HG03108 (cell line): ENCODE measurements at regions not wholly inside any gene's neighbourhood (a gene's known extent, or its start where the extent isn't known, plus 50 kb on each side); places are given as distances from the start of the nearest gene placed in this dataset.

Experiments
- ATAC-seq: cut with Tn5 transposase; IDR thresholded peaks from one replicate; pipeline ENCODE4 v1.9.1; 2021; ENCODE audit warnings: moderate library complexity; ENCODE audit not compliant: unreplicated experiment

DNA sequence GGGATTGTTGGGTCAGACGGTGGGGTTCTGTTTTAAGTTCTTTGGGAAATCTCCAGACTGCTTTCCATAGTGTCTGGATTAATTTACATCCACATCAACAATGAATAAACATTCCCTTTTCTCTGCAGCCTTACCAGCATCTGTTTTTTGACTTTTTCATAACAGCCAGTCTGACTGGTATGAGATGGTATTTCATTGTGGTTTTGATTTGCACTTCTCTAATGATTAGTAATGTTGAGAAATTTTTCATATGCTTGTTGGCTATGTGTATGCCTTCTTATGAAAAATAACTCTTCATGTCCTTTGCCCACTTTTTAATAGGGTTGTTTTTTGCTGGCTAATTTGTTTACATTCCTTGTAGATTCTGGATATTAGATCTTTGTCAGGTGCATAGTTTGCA lies 140.8 kb upstream of the CNTN1 start:
- ATAC-seq = no peak

DNA sequence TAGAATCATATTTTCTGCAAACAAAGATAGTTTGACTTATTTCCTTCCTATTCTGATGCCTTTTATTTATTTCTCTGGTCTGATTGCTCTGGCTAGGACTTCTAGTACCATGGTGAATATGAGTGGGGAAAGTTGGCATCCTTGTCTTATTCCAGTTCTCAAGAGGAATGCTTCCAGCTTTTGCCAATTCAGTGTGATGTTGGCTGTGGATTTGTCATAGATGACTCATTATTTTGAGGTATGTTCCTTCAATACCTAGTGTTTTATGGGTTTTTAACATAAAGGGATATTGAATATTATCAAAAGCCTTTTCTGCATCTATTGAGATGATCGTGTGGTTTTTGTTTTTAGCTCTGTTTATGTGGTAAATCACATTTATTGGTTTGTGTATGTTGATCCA lies 139.4 kb upstream of the CNTN1 start:
- ATAC-seq = no peak

GRCh38 chr12:40557980-40558379 lies 134.3 kb upstream of the CNTN1 start:
- no peak for ATAC-seq

GRCh38 chr12:40559865-40560264 lies 132.4 kb upstream of the CNTN1 start:
- no peak for ATAC-seq

- ATAC-seq = no peak
Observed at GRCh38 chr12:40560848-40561247, 131.4 kb upstream of the CNTN1 start.

DNA sequence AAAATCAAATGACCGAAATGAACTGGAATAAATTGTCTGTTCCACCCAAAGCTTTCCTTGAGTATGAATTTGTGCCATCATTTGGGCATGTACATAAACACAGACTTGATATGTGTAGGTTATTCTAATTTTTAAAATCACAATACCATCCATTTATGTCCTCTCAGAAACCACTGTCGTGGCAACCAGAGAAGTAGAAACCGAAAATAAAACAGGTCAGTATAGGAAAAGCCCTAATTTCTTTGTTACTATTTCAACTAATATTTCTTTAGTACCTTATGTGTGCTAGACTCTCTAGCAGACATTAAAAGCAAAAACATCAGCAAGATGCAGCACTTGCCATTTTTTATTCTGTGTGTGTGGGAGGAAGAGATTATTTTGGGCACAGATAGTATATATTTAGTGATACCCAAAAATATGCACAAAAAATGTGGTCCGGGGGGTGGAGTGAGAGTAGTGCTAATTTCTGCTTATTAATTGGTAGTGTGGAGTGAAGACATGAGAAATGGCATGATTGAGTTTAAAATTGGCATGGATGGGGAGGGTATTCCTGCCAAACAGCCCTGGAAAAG lies 130.8 kb upstream of the CNTN1 start:
- ATAC-seq = peak; percentile 45

DNA sequence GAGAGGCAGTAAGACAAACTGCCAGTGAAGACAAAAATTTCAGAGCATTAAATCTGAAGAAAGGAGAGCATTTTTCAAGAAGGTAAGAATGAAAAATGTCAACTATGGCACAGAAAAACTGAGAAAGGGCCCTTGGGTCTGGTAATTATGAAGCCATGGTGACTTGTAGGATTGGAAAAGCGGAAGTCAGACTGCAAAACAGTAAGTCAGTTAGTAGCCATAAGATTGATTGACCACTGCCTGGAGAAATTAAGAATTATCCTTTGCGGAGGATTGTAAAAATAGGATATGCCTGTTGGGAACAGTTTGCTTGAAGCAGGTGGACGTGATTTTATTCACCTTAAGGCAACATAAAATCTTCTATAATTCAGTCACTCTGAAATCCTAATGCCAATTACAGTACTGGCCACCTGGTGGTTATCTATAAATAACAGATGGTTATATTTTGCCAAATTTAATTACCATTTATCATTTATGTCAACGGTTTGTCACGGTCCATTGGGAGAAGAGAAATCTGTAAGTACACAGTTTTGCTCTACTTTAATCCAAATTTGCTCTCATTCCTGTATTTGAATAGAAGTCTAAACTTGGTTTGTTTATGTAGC lies 127.1 kb upstream of the CNTN1 start:
- ATAC-seq = no peak

GRCh38 chr12:40566271-40566670 lies 126.0 kb upstream of the CNTN1 start:
- no peak for ATAC-seq

DNA sequence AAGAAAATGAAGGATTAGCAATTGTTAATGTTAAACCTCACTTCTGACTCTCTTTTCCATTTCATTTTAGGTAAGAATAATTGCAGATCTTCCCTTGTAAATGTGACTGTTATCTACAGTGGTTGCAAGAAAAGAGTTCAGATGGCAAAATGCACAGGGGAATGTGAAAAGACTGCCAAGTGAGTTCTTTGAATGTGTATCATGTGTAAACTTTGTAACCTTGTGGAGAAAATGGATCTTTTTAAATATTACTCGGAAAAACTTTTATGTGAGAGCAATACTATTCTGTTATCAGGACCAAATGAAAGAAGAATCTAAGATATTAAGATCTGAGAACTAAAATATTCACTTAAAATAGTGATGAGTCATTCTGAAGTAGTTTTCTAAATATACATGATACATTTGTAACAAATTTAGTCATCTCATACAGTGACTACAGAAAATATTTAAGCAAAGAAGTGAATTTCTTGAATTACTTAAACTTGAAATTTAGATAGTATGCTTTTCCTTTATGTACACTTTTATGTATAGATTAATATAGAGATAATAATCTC lies 122.5 kb upstream of the CNTN1 start:
- no peak for ATAC-seq

- ATAC-seq = no peak
Observed at GRCh38 chr12:40573024-40573423, 119.2 kb upstream of the CNTN1 start.

DNA sequence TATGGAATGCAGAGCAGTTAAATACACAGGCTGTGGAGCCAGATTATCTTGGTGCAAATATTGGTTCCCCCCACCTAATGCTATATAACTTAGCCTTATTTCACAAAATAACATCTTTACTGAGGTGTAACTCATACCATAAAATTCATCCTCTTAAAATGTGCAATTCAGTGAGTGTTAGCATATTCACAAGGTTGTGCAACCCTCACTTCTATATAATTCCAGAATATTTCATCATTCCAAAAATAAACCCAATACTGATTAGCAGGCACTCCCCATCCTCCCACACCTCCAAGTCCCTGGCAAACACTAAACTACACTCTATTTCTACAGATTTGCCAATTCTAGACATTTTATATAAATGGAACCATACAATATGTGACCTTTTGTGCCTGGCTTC lies 116.3 kb upstream of the CNTN1 start:
- ATAC-seq = no peak

GRCh38 chr12:40577834-40578233 lies 114.4 kb upstream of the CNTN1 start:
- ATAC-seq = no peak

DNA sequence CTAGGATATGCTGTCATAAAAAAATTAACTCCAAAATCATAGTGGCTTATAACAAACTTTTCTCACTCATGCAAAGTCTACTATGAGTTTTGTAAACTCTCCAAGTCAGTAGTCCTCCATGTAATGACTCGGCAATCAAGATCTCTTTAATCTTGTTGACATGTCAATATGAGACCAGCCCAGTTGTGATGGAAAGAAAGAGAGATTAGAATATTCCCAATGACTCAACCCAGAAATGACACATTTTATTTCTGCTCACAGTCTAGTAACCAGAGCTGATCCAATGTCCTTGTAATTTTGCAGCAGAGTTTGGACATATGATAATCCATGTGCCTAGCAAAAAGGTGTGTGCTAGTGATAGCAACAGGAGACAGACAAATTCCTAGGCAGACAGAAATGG lies 112.6 kb upstream of the CNTN1 start:
- ATAC-seq = no peak

DNA sequence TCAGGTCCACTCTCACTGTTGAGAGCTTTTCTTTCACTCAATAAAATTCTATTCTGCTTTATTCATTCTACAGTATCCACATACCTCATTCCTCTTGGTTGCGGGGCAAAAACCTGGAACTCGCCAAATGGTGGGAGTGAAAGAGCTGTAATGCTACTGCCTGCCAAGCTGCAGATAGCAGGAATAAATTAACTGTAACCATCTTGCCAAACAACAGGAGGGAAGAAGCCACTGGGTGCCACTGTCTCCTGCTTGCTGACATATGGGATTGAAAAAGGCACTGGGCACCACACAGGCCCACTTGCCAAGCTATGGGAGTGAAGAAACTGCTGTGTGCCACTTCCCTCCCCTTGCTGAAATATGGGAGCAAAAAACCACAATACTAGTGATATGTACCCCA lies 111.9 kb upstream of the CNTN1 start:
- ATAC-seq = no peak

DNA sequence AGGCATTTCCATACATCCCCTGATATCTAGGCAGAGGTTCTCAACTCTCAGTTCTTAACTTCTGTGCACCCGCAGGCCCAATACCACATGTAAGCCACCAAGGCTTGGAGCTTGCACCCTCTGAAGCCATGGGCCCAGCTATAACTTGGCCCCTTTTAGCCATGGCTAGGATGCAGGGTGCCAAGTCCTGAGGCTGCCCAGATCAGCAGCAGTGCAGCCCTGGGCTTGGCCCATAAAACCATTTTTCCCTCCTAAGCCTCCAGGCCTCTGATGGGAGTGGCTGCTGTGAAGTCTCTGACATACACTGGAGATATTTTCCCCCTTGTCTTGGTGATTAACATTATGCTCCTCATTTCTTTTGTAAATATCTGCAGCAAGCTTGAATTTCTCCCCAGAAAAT lies 110.3 kb upstream of the CNTN1 start:
- ATAC-seq = no peak

DNA sequence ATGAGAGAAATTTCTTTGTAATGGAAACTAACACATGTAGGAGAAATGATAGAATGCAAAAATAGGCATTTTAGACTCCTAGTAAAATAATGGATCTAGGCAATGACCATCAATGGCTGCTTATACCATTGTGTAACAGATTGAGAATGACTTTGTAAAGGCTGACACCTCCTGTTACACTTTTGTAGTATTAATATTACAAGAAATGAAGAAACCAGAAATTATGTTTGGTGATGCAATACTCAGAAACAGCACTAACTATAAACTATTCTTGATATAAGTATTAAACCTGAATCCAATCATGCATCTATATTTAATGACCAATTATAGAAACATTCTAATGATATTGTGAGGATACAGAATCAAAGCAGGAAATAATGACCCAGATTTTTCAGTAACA lies 108.5 kb upstream of the CNTN1 start:
- ATAC-seq = no peak

DNA sequence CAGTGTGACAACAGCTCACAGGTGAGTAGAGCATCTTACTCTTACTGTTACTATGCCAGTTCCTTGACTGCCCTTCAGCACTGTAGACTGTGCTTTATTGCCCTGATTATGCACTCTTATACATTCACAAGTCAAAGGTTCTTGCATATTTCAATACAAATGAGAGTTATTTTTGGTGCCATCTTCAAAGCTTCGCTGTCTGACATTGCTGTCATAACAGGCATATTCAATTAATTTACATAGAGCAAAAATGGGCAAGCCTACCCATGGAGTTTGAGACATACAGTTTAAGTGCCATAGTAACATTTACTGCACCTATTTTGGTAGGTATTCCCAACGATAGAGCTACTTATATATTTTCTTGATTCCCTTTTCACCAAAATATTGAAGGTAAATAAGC lies 107.5 kb upstream of the CNTN1 start:
- ATAC-seq = no peak

DNA sequence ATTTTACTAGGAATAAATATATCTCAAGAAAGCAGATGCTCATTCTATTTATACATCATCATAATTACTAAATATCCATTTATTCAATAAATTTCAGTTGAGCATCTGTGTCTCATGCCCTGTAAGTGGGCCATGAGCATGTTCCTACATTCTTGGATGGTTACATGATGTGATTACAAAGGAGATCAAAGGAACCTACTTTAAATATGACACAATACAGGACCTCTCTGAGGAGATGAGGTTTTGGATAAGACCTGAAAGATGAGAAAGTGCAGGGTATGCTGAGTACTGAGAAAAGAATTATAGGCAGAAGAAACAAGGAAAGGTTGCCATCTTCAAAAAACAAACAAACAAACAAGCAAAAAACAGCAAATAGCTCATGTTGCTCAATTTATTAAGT lies 105.4 kb upstream of the CNTN1 start:
- no peak for ATAC-seq

DNA sequence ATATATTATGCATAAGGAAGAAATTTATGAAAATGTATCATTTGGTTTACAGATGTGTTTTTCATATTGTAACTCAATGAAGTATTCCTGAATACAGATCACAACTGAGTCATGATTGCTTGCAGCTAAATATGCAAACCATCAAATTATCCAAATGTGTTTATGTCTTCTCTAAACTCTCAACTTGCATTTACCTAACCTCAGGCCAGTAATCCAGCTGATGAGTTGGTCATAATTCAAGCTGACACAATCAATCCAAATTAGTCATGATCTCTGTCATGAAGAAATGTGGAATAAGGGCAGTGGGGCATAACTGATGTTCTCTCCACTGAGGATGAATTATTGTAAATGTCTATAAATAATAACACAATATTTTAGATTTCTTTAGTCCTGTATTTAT lies 104.8 kb upstream of the CNTN1 start:
- ATAC-seq = no peak

- no peak for ATAC-seq
Observed at GRCh38 chr12:40587970-40588369, 104.3 kb upstream of the CNTN1 start.

DNA sequence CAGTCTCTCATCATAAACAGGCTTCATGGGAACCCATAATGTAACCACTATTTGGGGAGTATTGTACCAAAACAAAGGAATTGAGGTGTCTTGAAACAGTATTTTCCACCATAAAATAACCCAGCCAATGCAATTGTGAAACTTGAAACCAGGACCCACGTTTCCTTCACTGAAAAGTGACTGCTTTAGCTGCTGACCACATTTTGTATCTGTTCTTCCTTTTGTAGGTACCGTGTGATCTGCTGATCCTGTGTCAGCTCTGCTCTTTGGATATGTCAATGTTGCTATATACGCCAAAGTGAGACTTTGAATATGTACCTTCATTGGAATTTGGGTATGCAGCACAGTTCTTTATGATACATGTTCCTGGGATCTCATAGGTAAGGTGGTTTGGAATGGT lies 95.1 kb upstream of the CNTN1 start:
- ATAC-seq = no peak

- ATAC-seq = no peak
Observed at GRCh38 chr12:40598073-40598472, 94.2 kb upstream of the CNTN1 start.

DNA sequence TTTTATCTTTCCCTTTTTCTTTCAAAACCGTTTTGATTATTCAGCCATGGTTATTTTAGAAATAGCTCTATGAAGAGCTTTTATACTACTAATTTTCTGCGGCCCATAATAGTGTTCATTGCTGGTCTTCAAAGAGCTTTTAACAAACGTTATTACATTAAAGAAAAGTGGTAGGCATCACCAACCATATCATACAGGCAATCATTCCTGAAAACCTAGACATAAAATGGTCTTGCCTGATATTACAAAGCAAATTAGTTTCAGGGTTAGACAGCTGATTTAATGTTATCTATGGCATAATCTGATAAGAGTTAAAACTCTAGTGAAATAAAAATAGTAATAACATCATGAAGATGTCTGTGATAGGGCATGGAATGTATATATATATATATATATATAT lies 89.7 kb upstream of the CNTN1 start:
- no peak for ATAC-seq
